C4-2B (cell line): ENCODE measurements at regions not wholly inside any gene's neighbourhood (a gene's known extent, or its start where the extent isn't known, plus 50 kb on each side); places are given as distances from the start of the nearest gene placed in this dataset.
"Not testable (repeated sequence)": the region's sequence is repeated elsewhere in the genome, so short reads cannot be mapped to it uniquely, and the experiment has no call there.

Experiments
- H3K27ac ChIP-seq: fragments of 450-650 bp; 2 replicates; pipeline ENCODE4 v1.5.1; 2017
- ZFX ChIP-seq: fragments of 450-650 bp; IDR thresholded peaks from 2 replicates; pipeline ENCODE4 v1.6.1; 2017
- TF ChIP-seq, protein P1 (sequence below): fragments of 450-650 bp; conservative IDR thresholded peaks from 2 replicates; pipeline ENCODE4 v1.5.1; 2017; ENCODE audit warnings: mild to moderate bottlenecking

DNA sequence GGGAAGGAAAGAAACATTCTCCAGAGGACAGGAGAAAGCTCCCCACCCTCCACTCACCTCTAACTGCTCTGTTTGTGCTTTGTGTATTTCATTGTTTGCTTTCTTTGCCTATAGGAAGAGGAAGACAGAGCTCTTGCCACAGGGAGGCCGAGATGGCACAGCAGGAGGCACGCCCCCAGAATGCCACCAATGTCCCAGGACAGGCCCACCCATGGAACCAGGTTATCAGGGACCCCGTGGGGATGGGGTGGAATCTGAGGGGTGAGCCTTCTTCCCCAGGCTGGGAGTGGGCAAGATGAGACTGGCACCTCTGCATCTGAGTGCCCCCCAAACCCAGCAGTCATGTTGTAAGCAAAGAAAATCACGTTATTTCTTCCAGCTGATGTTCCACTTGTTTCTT is 155.8 kb downstream of the TBC1D2B start:
- no peak overlapping the region for H3K27ac ChIP-seq
- no peak for TF ChIP-seq ZFX
- TF ChIP-seq, protein P1, sequence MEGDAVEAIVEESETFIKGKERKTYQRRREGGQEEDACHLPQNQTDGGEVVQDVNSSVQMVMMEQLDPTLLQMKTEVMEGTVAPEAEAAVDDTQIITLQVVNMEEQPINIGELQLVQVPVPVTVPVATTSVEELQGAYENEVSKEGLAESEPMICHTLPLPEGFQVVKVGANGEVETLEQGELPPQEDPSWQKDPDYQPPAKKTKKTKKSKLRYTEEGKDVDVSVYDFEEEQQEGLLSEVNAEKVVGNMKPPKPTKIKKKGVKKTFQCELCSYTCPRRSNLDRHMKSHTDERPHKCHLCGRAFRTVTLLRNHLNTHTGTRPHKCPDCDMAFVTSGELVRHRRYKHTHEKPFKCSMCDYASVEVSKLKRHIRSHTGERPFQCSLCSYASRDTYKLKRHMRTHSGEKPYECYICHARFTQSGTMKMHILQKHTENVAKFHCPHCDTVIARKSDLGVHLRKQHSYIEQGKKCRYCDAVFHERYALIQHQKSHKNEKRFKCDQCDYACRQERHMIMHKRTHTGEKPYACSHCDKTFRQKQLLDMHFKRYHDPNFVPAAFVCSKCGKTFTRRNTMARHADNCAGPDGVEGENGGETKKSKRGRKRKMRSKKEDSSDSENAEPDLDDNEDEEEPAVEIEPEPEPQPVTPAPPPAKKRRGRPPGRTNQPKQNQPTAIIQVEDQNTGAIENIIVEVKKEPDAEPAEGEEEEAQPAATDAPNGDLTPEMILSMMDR: no peak

DNA sequence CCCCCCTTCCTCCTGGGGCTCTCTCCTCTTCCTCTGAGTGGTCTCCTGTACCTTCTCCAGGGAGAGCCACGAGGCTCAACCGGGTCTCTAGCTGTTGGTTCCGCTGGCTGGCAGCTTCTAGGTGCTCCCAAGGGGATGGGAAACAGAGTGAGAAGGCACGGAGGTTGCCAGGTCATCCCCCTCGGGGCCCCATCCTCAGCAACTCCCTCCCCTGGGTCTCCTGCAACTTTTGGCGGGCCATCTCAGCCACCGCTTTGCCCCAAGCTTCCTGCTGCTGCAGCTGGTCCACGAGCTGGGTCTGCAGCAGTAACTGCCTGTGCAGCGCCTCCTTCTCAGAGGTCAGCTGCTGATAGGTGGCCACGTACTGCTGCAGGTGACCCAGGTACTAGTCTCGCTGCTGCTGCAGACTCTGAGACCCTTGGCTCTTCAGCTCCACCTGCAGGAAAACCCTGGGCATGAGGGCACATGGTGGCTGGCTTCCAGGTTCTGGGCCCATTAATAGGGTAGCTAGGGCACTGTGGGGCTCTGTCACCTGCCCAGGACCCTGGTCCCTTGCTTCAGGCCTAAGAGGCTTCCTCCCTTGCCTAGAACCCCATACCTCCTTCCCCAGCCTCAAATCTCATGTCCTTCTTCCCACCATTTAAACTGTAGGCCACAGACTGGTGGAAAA is 160.4 kb downstream of the TBC1D2B start:
- not testable (repeated sequence) for H3K27ac ChIP-seq

DNA sequence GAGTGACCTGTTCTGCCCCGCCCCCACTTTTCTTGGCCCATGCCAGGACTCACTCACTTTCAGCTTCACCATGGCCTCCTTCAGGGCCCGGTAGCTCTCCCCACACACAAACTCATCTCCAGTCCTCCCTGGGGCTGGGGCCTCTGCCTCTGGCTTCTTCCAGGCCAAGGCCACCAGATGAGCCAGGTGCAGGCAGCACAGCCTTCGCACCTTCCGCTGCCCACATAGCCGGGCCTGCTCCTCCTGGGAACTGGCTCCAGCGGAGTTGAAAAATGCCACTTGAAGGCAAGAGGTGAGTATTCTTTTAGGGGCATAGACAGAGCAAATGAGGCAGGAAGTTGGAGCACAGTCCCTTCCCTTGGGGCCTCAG is 161.6 kb downstream of the TBC1D2B start:
- not testable (repeated sequence) for H3K27ac ChIP-seq

DNA sequence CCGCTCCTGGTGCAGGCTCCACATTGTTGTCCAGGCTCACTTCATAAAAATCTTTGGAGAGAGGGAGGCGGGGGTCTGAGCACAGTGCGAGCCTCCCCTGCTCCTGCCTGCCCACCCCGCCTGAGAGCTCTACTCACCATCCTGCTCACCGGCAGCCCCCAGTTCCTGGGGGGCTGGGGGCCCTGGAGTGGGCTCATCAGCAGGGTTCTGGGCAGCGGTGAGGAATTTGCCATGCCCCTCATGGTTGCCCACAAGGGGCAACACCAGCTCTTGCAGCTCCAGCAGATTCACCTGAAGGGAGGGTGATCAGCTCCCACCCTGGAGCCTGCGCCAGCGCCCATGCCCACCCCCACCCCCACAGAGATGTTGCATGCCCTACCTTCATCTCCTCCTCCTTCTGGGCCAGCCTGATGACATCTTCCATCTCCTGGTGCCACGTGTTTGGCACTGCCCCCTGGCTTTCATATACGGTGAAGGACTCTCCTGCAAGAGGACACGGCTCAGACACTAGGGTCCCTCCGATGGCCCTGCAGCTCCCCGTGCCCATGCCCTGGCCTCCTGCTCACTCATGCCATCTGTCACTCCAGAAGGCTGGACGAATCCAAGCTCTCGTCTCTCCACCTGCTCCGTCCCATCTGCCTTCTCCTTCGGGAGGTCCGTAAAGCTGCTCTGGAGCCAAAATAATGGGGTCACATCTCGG is 162.1 kb downstream of the TBC1D2B start:
- H3K27ac ChIP-seq: no peak overlapping the region
- TF ChIP-seq, protein P1: no peak
- TF ChIP-seq ZFX: no peak

DNA sequence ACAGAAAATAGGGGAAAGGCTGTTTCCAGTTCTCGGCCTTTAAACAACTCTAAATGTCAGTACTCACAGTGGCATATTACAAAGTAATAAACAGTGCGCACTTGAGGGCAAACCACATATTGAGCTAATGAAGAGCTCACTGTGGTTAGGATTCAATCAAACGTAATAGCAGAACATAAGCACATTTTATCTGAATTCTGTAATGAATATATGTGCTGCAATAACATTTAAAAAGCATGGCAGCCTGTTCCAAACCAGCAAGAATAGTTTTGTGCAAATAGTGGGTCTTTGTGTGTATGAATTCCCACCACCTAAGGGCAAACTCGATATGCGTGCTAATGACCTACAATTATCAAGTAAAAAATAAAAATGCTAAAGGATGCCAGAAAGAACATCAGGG is 163.0 kb downstream of the TBC1D2B start:
- not testable (repeated sequence) for H3K27ac ChIP-seq

DNA sequence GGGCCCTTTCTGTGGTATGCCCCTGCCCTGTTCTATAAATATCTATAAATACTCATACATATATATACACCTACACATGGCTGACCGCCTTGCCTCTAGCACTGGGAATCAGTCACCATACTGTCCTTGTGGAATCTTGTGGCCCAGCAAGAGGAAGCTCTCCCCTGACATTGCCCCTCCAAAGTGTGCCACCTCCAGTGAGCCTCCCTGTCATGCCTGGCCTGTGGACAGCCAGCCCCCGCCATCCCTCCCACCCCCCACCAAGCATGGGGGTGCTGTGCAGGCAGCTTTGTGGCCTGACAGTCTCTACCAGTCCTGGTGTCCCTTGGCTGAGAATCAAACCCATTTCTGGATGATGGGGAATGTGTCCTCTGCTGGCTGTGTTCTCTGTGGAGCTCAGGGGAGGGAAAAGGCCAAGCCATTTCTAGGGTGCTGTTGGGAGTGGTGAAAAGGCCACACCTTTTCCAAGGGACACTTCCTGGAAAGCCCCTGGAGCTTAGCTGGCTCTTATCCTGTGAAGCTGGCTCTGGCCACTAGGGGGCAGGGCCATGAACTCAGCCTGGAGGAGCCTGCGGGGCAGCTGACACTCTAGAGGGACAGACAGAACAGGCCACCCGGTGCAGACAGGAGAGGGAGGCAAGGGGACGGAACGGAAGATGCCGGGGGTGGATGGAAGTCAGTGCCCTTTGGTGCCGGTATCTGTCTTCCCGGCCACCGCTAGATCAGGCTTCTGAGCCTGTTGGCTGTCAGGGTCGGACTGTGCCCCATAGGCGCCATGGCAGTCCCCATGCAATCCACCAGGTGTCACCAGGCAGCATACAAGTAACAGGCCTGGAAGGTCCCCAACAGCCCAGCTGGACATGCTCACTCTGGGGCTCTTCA is 167.2 kb downstream of the TBC1D2B start:
- peak overlapping the region; percentile 32; the same call in 1 of the 2 replicates for H3K27ac ChIP-seq
- TF ChIP-seq, protein P1: peak; percentile 83

DNA sequence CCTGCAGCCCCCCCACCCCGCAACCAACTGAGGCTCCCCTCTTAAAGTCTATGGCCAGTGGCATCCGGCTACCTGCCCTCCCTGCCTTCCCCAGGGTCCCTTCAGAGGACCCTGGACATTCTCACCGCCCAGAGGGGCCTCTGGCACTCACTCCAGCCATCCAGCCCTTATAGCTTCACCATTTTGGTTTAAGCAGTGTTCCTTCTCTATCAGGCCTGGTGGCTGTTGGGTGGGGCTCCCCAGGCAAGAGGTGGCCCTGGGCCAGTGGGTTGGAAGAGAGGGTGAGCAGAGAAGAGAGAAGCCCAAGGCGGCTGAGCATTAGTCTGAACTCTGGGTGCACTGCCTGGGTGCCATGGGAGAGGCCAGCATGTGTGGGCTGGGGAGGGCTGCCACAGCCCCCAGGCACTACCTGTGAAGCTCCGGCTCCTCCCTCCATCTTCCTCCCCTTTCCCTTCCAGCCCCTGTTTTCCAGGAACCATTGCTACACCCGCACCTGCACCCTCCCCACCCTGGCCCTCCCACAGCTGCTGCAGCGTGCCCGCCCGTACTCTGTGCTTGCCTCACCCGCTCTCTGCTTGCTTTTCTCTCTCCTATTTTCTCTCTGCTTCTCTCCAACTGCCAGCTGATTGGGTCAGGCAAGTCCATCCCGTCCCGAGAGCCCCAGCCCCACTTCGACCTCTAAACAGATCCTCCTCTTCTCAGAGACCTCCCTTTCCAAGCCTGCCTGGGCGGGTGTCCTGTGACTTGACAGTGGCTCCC is 168.2 kb downstream of the TBC1D2B start:
- TF ChIP-seq, protein P1: no peak
- no peak for TF ChIP-seq ZFX
- no peak overlapping the region for H3K27ac ChIP-seq

DNA sequence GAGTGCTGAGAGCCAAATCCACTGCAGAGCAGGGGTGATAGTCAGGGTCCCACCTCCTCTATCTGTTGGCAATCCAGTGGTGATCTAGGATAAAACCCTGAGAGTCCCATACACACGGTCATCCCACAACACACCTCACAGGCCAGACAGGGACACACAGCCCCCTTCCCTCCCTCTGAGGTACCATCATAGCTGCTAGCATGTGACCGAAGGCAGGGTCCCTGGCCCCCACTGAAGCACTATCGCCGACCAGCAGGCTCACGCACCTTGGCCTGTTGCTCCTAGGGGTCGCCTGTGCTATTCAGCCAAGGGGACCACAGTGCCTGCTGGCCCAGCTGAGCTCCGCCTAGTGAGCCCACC is 168.8 kb downstream of the TBC1D2B start:
- not testable (repeated sequence) for H3K27ac ChIP-seq
